Psoas muscle (tissue), 7 donors: ENCODE measurements at regions not wholly inside any gene's neighbourhood (a gene's known extent, or its start where the extent isn't known, plus 50 kb on each side); places are given as distances from the start of the nearest gene placed in this dataset.
A peak's percentile ranks its signal among the peaks of the same experiment; 100 is the strongest.

Experiments used
- ATAC-seq, 4 donors: fragments of 200-7000 bp; cut with Tn5 transposase; one replicate each; pipeline ENCODE4 v1.9.1; 2020; ENCODE audit warnings: moderate library complexity in 3 of 4, mild to moderate bottlenecking in 2 of 4
- DNase-seq, 2 donors: peaks; one replicate each; pipeline ENCODE4 v3.0.0-alpha.2; 2020
- H3K27ac ChIP-seq: fragments of 200-600 bp; one replicate; pipeline ENCODE4 v1.8.0; 2022
- H3K27me3 ChIP-seq, 3 donors: fragments of 200-600 bp in 1 of 3; one replicate each; pipeline versions ENCODE4 v1.6.1 to v1.8.0; 2013 to 2022; ENCODE audit warnings: low read length in 2 of 3, mild to moderate bottlenecking in 2 of 3, moderate library complexity in 1 of 3; ENCODE audit not compliant: insufficient read depth in 3 of 3
- H3K36me3 ChIP-seq, 2 donors: fragments of 200-600 bp in 1 of 2; one replicate each; pipeline versions ENCODE4 v1.6.1 to v1.8.0; 2013 to 2022; ENCODE audit warnings: low read depth in 1 of 2, mild to moderate bottlenecking in 1 of 2, moderate library complexity in 1 of 2; ENCODE audit not compliant: insufficient read depth in 1 of 2
- H3K4me1 ChIP-seq: fragments of 200-600 bp; one replicate; pipeline ENCODE4 v1.8.0; 2022
- H3K4me3 ChIP-seq: fragments of 200-600 bp; one replicate; pipeline ENCODE4 v1.8.0; 2022; ENCODE audit warnings: mild to moderate bottlenecking
- H3K9me3 ChIP-seq: fragments of 200-600 bp; one replicate; pipeline ENCODE4 v1.8.0; 2022
- CTCF ChIP-seq: fragments of 200-600 bp; IDR thresholded peaks from one replicate; pipeline ENCODE4 v1.8.0; 2022; ENCODE audit warnings: antibody characterized with exemption
- WGBS, 3 donors: extraction: QIAGEN DNeasy Blood & Tissue Kit; methylation state at CpG; one replicate each; pipeline versions ENCODE4 v1.1.6 to v1.1.7; 2013; 5-methylcytosine and 5-hydroxymethylcytosine counted together
- intact Hi-C, 2 donors: fragments of 100-400 bp; cut with DNase I; formaldehyde crosslinking; loops; one replicate each; pipeline versions ENCODE4 v1.11.0 to v1.14.2; 2022
- donor health status: healthy with polysubstance abuse.
- donor health status: DM: no; HTN: no; CAD: no; lungs with moderate emphysema.
- donor health status: Bipolar disorder and iron deficiency.
- donor health status: healthy.
- donor health status: DM: yes; HTN: yes; CAD: no.
- donor health status: DM: no; HTN: no; CAD: no.
- donor health status: DM: yes; HTN: yes; CAD: no.

- intact Hi-C loops, result no loop called here
- DNase-seq, result no peak
- Histone ChIP-seq H3K27ac (no peak overlapping the region), H3K36me3 (no peaks in the 10 kb centered on the region), H3K4me3 (no peak overlapping the region), H3K4me1 (peaks cover 8% of the 10 kb centered on the region), H3K9me3 (no peaks in the 10 kb centered on the region), H3K27me3 (no peaks in the 10 kb centered on the region)
- TF ChIP-seq CTCF, result no peak
- ATAC-seq, result no peak
- WGBS, 3 donors, result 95 to 100% (median 100%) methylated on average over 1 of the region's 1 CpG
These were observed 133.6 kb upstream of the SGK1 start for GRCh38 chr6:134451529-134451928.

GRCh38 chr6:134449781-134450180 is 131.9 kb upstream of the SGK1 start:
- Histone ChIP-seq H3K4me3 (no peak overlapping the region), H3K9me3 (no peaks in the 10 kb centered on the region), H3K4me1 (peaks cover 8% of the 10 kb centered on the region), H3K27me3 (no peaks in the 10 kb centered on the region), H3K36me3 (no peaks in the 10 kb centered on the region), H3K27ac (no peak overlapping the region)
- WGBS, 3 donors, result 53 to 69% (median 60%) methylated on average over 2 of the region's 2 CpGs
- DNase-seq (no peak), ATAC-seq (no peak)
- no peak for TF ChIP-seq CTCF
- intact Hi-C loops, result no loop called here

- intact Hi-C loops, result no loop called here
- H3K27me3 ChIP-seq, result no peaks in the 10 kb centered on the region
These were observed 131.1 kb upstream of the SGK1 start for GRCh38 chr6:134449004-134449403.

GRCh38 chr6:134447883-134448387 is 130.0 kb upstream of the SGK1 start:
- H3K4me1 ChIP-seq, result peaks cover 8% of the 10 kb centered on the region
- no peak for TF ChIP-seq CTCF
- DNase-seq, result no peak
- H3K27me3 ChIP-seq, result no peaks in the 10 kb centered on the region
- ATAC-seq, result peak; percentile 41 to 56 (median 51)
- no peaks in the 10 kb centered on the region for H3K9me3 ChIP-seq
- H3K27ac ChIP-seq, result peak overlapping the region; percentile 13
- no peak overlapping the region for H3K4me3 ChIP-seq
- H3K36me3 ChIP-seq, result no peaks in the 10 kb centered on the region
- 28 to 44% (median 38%) methylated on average over 3 of the region's 3 CpGs for WGBS, 3 donors
- intact Hi-C loops, result no loop called here

More at GRCh38 chr6:134449004-134449403, 131.1 kb upstream of the SGK1 start:
- 30 to 41% (median 39%) methylated on average over 1 of the region's 1 CpG for WGBS, 3 donors
- no peak overlapping the region for H3K4me3 ChIP-seq
- no peak for TF ChIP-seq CTCF
- H3K27ac ChIP-seq, result peak overlapping the region; percentile 13
- no peaks in the 10 kb centered on the region for H3K9me3 ChIP-seq
- peaks cover 8% of the 10 kb centered on the region for H3K4me1 ChIP-seq
- DNase-seq (no peak), ATAC-seq (peak in 2 of 4 donors; percentile 57 to 73)
- no peaks in the 10 kb centered on the region for H3K36me3 ChIP-seq

GRCh38 chr6:134447423-134447822 is 129.5 kb upstream of the SGK1 start:
- intact Hi-C loops, result no loop called here
- ATAC-seq (no peak), DNase-seq (no peak)

More at GRCh38 chr6:134447423-134447822, 129.5 kb upstream of the SGK1 start:
- Histone ChIP-seq H3K27ac (no peak overlapping the region), H3K36me3 (no peaks in the 10 kb centered on the region), H3K4me3 (no peak overlapping the region), H3K9me3 (no peaks in the 10 kb centered on the region), H3K4me1 (peaks cover 8% of the 10 kb centered on the region), H3K27me3 (no peaks in the 10 kb centered on the region)
- no peak for TF ChIP-seq CTCF
- WGBS, 3 donors, result 49 to 56% (median 54%) methylated on average over 3 of the region's 3 CpGs
